ENCODE measurements at regions not wholly inside any gene's neighbourhood (a gene's known extent, or its start where the extent isn't known, plus 50 kb on each side); places are given as distances from the start of the nearest gene placed in this dataset.
"Not testable (repeated sequence)": the region's sequence is repeated elsewhere in the genome, so short reads cannot be mapped to it uniquely, and the experiment has no call there.

DNA sequence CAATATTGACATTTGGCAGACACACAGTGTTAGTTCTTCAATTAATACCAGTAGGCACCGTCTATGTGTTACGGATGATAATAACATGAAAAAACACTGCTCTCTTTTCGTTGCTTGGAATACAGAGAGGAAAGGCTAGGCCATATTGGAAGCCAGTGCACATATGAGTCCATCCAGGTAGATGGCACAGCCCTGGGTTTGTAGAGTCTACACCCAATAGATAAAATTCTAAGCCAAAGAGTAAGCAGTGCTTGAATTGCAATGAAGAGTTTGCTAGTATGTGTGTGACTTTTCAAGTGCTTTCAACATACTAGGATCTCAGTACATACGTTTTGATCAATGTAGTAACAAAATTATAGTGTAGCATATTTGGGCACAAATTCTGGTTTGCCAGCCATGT lies 243.3 kb upstream of the AVPR1A start:
- Histone ChIP-seq H3K27ac (ENCODE audit: low read length) (no peak overlapping the region), H3K9me3 (ENCODE audit: control insufficient read depth, insufficient read depth, low read length) (no peaks in the 10 kb centered on the region), H3K27me3 (ENCODE audit: control insufficient read depth, insufficient read depth, low read length) (no peaks in the 10 kb centered on the region), H3K36me3 (ENCODE audit: control insufficient read depth, insufficient read depth, low read length) (no peaks in the 10 kb centered on the region), H3K4me1 (ENCODE audit: control insufficient read depth, insufficient read depth, low read length) (no peaks in the 10 kb centered on the region), H3K4me3 (ENCODE audit: low read length) (no peak overlapping the region)
- WGBS (ENCODE audit: insufficient coverage, insufficient read length), result no CpG with 5 or more reads among the region's 4 CpGs
- DNase-seq (ENCODE audit: low read depth, low spot score), result no peak

DNA sequence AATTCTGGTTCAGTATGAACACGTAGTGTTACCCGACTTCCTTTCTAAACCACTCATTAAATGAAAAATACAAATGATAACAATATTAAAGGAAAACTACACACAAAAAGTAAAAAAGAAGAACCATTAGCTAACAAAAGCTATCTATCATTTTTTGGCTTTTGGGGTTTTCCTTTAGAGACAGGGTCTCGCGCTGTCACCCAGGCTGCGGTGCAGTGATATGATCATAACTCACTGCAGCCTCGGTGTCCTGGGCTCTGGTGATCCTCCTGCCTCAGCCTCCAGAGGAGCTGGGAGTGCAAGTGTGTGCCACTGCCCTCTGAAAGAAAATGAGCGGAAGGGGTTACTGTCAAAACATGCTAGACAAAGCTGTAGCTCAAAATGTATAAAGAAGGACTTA lies 238.2 kb upstream of the AVPR1A start:
- Histone ChIP-seq H3K27ac (ENCODE audit: low read length) (no peak overlapping the region), H3K4me1 (ENCODE audit: control insufficient read depth, insufficient read depth, low read length) (no peaks in the 10 kb centered on the region), H3K27me3 (ENCODE audit: control insufficient read depth, insufficient read depth, low read length) (no peaks in the 10 kb centered on the region), H3K36me3 (ENCODE audit: control insufficient read depth, insufficient read depth, low read length) (no peaks in the 10 kb centered on the region), H3K9me3 (ENCODE audit: control insufficient read depth, insufficient read depth, low read length) (no peaks in the 10 kb centered on the region), H3K4me3 (ENCODE audit: low read length) (no peak overlapping the region)
- DNase-seq (ENCODE audit: low read depth, low spot score), result no peak
- WGBS (ENCODE audit: insufficient coverage, insufficient read length), result no CpG with 5 or more reads among the region's 7 CpGs

GRCh38 chr12:63387771-63388170 lies 236.8 kb upstream of the AVPR1A start:
- WGBS (ENCODE audit: insufficient coverage, insufficient read length), result no CpG with 5 or more reads among the region's 4 CpGs

DNA sequence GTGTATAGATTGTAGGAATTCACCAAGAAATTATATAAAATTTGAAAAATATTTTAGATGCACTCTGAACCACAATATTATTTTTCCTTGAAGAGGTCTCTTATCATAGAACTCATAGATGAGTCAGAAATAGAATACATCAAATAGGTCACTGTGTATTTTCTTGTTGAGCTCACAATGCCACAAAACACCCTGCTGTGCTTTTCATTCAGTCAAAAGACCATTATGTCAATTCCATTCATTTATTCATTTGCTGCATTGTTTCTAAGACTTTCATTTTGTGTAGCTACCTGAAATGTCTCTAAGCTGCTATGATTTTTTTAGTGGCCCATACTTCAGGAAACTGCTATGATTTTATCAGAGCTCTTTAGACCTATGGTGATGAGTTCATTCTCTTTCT lies 231.9 kb upstream of the AVPR1A start:
- no peak overlapping the region for H3K4me3 ChIP-seq (ENCODE audit: low read length)

More at GRCh38 chr12:63387771-63388170, 236.8 kb upstream of the AVPR1A start:
- no peaks in the 10 kb centered on the region for H3K27me3 ChIP-seq (ENCODE audit: control insufficient read depth, insufficient read depth, low read length)
- H3K4me3 ChIP-seq (ENCODE audit: low read length), result no peak overlapping the region
- no peaks in the 10 kb centered on the region for H3K36me3 ChIP-seq (ENCODE audit: control insufficient read depth, insufficient read depth, low read length)
- H3K4me1 ChIP-seq (ENCODE audit: control insufficient read depth, insufficient read depth, low read length), result no peaks in the 10 kb centered on the region
- no peak for DNase-seq (ENCODE audit: low read depth, low spot score)
- H3K27ac ChIP-seq (ENCODE audit: low read length), result no peak overlapping the region
- no peaks in the 10 kb centered on the region for H3K9me3 ChIP-seq (ENCODE audit: control insufficient read depth, insufficient read depth, low read length)

DNA sequence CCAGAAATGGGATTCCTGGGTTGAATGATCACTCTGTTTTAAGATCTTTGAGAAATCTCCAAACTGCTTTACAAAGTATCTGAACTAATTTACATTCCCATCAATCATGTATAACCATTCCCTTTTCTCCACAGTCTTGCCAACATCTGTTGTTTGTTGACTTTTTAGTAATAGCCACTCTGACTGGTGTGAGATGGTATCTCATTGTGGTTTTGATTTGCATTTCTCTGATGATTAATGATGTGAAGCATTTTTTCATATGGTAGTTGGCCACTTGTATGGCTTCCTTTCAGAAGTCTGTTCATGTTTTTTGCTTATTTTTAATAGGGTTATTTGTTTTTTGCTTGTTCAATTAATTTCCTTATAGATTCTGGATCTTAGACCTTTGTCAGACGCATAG lies 211.8 kb upstream of the AVPR1A start:
- no peak overlapping the region for H3K4me3 ChIP-seq (ENCODE audit: low read length)
- no peak overlapping the region for H3K27ac ChIP-seq (ENCODE audit: low read length)
- no peaks in the 10 kb centered on the region for H3K36me3 ChIP-seq (ENCODE audit: control insufficient read depth, insufficient read depth, low read length)
- no peak for DNase-seq (ENCODE audit: low read depth, low spot score)
- no peaks in the 10 kb centered on the region for H3K9me3 ChIP-seq (ENCODE audit: control insufficient read depth, insufficient read depth, low read length)
- no peaks in the 10 kb centered on the region for H3K27me3 ChIP-seq (ENCODE audit: control insufficient read depth, insufficient read depth, low read length)
- H3K4me1 ChIP-seq (ENCODE audit: control insufficient read depth, insufficient read depth, low read length), result no peaks in the 10 kb centered on the region
- no CpG with 5 or more reads among the region's 1 CpG for WGBS (ENCODE audit: insufficient coverage, insufficient read length)

More for the DNA sequence above, 231.9 kb upstream of the AVPR1A start:
- no peaks in the 10 kb centered on the region for H3K36me3 ChIP-seq (ENCODE audit: control insufficient read depth, insufficient read depth, low read length)
- no peak for DNase-seq (ENCODE audit: low read depth, low spot score)
- H3K27me3 ChIP-seq (ENCODE audit: control insufficient read depth, insufficient read depth, low read length), result no peaks in the 10 kb centered on the region
- no peaks in the 10 kb centered on the region for H3K9me3 ChIP-seq (ENCODE audit: control insufficient read depth, insufficient read depth, low read length)
- no peak overlapping the region for H3K27ac ChIP-seq (ENCODE audit: low read length)
- H3K4me1 ChIP-seq (ENCODE audit: control insufficient read depth, insufficient read depth, low read length), result no peaks in the 10 kb centered on the region

DNA sequence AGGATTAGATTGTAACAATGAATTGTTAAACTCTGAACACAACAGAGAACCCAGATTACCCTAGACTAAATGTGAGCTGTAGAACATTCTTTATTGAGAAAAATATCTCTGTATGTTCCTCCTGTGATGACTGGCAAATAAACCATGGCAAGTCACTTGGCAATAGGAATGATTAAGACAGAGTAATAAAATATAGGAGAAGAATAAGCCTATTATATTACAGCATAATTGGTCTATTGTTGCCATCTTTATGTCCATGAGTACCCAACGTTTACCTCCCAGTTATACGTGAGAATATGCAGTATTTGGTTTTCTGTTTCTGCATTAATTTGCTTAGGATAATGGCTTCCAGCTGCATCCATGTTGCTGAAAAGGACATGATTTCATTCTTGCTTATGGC lies 211.2 kb upstream of the AVPR1A start:
- Histone ChIP-seq H3K4me1 (ENCODE audit: control insufficient read depth, insufficient read depth, low read length) (no peaks in the 10 kb centered on the region), H3K4me3 (ENCODE audit: low read length) (no peak overlapping the region), H3K27me3 (ENCODE audit: control insufficient read depth, insufficient read depth, low read length) (no peaks in the 10 kb centered on the region), H3K9me3 (ENCODE audit: control insufficient read depth, insufficient read depth, low read length) (no peaks in the 10 kb centered on the region), H3K36me3 (ENCODE audit: control insufficient read depth, insufficient read depth, low read length) (no peaks in the 10 kb centered on the region), H3K27ac (ENCODE audit: low read length) (no peak overlapping the region)
- no peak for DNase-seq (ENCODE audit: low read depth, low spot score)
- no CpG with 5 or more reads among the region's 2 CpGs for WGBS (ENCODE audit: insufficient coverage, insufficient read length)

GRCh38 chr12:63354969-63355368 lies 204.0 kb upstream of the AVPR1A start:
- no peaks in the 10 kb centered on the region for H3K4me1 ChIP-seq (ENCODE audit: control insufficient read depth, insufficient read depth, low read length)
- no peak overlapping the region for H3K4me3 ChIP-seq (ENCODE audit: low read length)
- H3K36me3 ChIP-seq (ENCODE audit: control insufficient read depth, insufficient read depth, low read length), result no peaks in the 10 kb centered on the region
- no peak for DNase-seq (ENCODE audit: low read depth, low spot score)
- no CpG with 5 or more reads among the region's 1 CpG for WGBS (ENCODE audit: insufficient coverage, insufficient read length)
- H3K9me3 ChIP-seq (ENCODE audit: control insufficient read depth, insufficient read depth, low read length), result no peaks in the 10 kb centered on the region
- no peaks in the 10 kb centered on the region for H3K27me3 ChIP-seq (ENCODE audit: control insufficient read depth, insufficient read depth, low read length)
- no peak overlapping the region for H3K27ac ChIP-seq (ENCODE audit: low read length)

DNA sequence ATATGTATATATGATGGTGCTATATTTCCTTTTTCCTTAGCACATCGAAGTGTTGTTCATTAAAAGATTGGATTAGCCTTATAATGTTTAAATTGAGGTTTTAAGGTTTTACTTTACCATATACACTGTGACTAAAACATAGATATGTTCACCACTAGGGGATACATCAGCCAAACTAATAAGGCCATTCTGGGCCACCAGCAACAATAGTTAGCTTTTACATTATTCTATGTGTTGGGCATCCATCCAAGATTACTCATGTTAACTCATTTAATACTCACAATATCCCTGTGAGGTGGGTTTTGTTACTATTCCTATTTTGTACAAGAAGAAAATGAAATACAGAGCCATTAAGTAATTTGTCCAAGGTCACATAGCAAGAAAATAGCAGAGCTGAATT lies 202.6 kb upstream of the AVPR1A start:
- H3K4me3 ChIP-seq (ENCODE audit: low read length), result no peak overlapping the region

DNA sequence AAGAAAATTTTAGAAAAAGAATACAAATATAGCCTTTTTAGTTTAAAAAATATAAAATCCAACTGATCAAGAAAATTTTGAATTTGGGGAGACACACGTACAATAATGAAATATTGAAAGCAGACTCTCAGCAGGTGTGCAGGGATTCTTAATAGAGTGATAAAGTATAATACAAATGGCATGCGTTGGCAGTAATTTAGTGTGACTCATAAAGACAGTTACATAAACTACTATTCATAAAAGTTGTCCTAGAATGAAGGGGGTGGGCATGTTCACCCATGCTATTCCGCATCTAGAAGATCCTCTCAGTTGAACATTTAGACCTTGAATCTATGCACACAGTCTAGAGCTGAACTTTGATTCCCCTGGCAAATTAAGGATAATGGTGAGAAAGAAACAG lies 200.4 kb upstream of the AVPR1A start:
- H3K4me1 ChIP-seq (ENCODE audit: control insufficient read depth, insufficient read depth, low read length), result peaks cover 2% of the 10 kb centered on the region; the same call in 1 of the 2 replicates

More for the DNA sequence above, 202.6 kb upstream of the AVPR1A start:
- Histone ChIP-seq H3K27ac (ENCODE audit: low read length) (no peak overlapping the region), H3K27me3 (ENCODE audit: control insufficient read depth, insufficient read depth, low read length) (no peaks in the 10 kb centered on the region), H3K36me3 (ENCODE audit: control insufficient read depth, insufficient read depth, low read length) (no peaks in the 10 kb centered on the region), H3K4me1 (ENCODE audit: control insufficient read depth, insufficient read depth, low read length) (peaks cover 2% of the 10 kb centered on the region; the same call in 1 of the 2 replicates), H3K9me3 (ENCODE audit: control insufficient read depth, insufficient read depth, low read length) (no peaks in the 10 kb centered on the region)
- WGBS (ENCODE audit: insufficient coverage, insufficient read length), result no CpG with 5 or more reads among the region's 1 CpG
- DNase-seq (ENCODE audit: low read depth, low spot score), result no peak

DNA sequence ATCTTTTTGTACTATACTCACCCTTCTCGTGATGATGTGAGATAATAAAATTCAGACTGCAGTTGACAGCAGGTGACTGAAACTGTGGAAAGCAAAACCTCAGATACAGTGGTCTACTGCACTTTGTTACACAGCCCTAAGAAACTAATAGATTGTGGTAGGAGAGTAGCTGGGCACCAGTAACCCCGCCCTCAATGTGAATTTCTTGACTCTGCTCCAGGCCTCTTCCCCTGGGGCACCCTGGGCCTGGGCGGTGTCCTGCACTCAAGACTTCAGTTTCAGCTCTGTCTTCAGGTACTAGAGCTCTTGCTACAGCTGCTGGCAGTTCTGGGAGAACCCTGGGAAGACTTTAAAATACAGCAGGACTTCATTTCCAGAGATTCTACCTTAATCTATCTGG lies 197.6 kb upstream of the AVPR1A start:
- H3K4me1 ChIP-seq (ENCODE audit: control insufficient read depth, insufficient read depth, low read length), result peaks cover 2% of the 10 kb centered on the region; the same call in 1 of the 2 replicates
- H3K36me3 ChIP-seq (ENCODE audit: control insufficient read depth, insufficient read depth, low read length), result no peaks in the 10 kb centered on the region
- DNase-seq (ENCODE audit: low read depth, low spot score), result no peak
- H3K27ac ChIP-seq (ENCODE audit: low read length), result no peak overlapping the region
- H3K9me3 ChIP-seq (ENCODE audit: control insufficient read depth, insufficient read depth, low read length), result no peaks in the 10 kb centered on the region
- WGBS (ENCODE audit: insufficient coverage, insufficient read length), result no CpG with 5 or more reads among the region's 3 CpGs
- no peaks in the 10 kb centered on the region for H3K27me3 ChIP-seq (ENCODE audit: control insufficient read depth, insufficient read depth, low read length)
- no peak overlapping the region for H3K4me3 ChIP-seq (ENCODE audit: low read length)

More for the DNA sequence above, 200.4 kb upstream of the AVPR1A start:
- Histone ChIP-seq H3K4me3 (ENCODE audit: low read length) (no peak overlapping the region), H3K27ac (ENCODE audit: low read length) (no peak overlapping the region), H3K36me3 (ENCODE audit: control insufficient read depth, insufficient read depth, low read length) (no peaks in the 10 kb centered on the region), H3K27me3 (ENCODE audit: control insufficient read depth, insufficient read depth, low read length) (no peaks in the 10 kb centered on the region), H3K9me3 (ENCODE audit: control insufficient read depth, insufficient read depth, low read length) (no peaks in the 10 kb centered on the region)
- no CpG with 5 or more reads among the region's 3 CpGs for WGBS (ENCODE audit: insufficient coverage, insufficient read length)
- DNase-seq (ENCODE audit: low read depth, low spot score), result no peak

DNA sequence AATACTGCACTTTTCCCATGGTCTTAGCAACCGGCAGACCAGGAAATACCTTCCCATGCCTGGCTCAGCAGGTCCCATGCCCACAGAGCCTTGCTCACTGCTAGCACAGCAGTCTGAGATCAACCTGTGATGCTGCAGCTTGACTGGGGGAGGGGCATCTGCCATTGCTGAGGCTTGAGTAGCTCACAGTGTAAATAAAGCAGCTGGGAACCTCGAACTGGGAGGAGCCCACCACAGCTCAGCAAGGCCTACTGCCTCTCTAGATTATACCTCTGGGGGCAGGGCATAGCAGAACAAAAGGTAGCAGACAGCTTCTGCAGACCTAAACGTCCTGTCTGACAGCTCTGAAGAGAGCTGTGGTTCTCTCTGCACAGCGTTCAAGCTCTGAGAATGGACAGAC lies 186.2 kb upstream of the AVPR1A start:
- not testable (repeated sequence) for H3K36me3 ChIP-seq (ENCODE audit: control insufficient read depth, insufficient read depth, low read length); H3K9me3 ChIP-seq (ENCODE audit: control insufficient read depth, insufficient read depth, low read length); H3K4me1 ChIP-seq (ENCODE audit: control insufficient read depth, insufficient read depth, low read length); H3K4me3 ChIP-seq (ENCODE audit: low read length); H3K27ac ChIP-seq (ENCODE audit: low read length); H3K27me3 ChIP-seq (ENCODE audit: control insufficient read depth, insufficient read depth, low read length)
- no CpG with 5 or more reads among the region's 4 CpGs for WGBS (ENCODE audit: insufficient coverage, insufficient read length)
- DNase-seq (ENCODE audit: low read depth, low spot score), result peak; percentile 5
